Gastrocnemius medialis (tissue), 4 donors: ENCODE measurements at regions not wholly inside any gene's neighbourhood (a gene's known extent, or its start where the extent isn't known, plus 50 kb on each side); places are given as distances from the start of the nearest gene placed in this dataset.

Source experiments
- CTCF ChIP-seq, 5 experiments: fragments of 450-650 bp in 3 of 5; fragments of 200-600 bp in 2 of 5; sonication (generic) in 2 of 5; IDR thresholded peaks in 4 of 5; conservative IDR thresholded peaks in 1 of 5; 1 replicate in 4 of 5; 2 replicates in 1 of 5; pipeline ENCODE4 v1.5.1; 2016 to 2019; ENCODE audit warnings: antibody characterized with exemption in 5 of 5, mild to moderate bottlenecking in 3 of 5, moderate library complexity in 3 of 5
- POLR2A ChIP-seq, 2 donors: fragments of 450-650 bp; IDR thresholded peaks; one replicate each; pipeline ENCODE4 v1.6.1; 2017; ENCODE audit warnings: antibody characterized with exemption in 2 of 2, mild to moderate bottlenecking in 2 of 2, moderate library complexity in 2 of 2

- TF ChIP-seq CTCF (IDR thresholded peaks at IDR 0.05 in 4 of 5, conservative IDR thresholded peaks at IDR 0.05 in 1 of 5) (no peak), POLR2A (IDR thresholded peaks at IDR 0.05) (no peak)
These were observed 159.3 kb upstream of the SALL3 start for GRCh38 chr18:78820161-78820834.
